ENCODE measurements at regions not wholly inside any gene's neighbourhood (a gene's known extent, or its start where the extent isn't known, plus 50 kb on each side); places are given as distances from the start of the nearest gene placed in this dataset.

DNA sequence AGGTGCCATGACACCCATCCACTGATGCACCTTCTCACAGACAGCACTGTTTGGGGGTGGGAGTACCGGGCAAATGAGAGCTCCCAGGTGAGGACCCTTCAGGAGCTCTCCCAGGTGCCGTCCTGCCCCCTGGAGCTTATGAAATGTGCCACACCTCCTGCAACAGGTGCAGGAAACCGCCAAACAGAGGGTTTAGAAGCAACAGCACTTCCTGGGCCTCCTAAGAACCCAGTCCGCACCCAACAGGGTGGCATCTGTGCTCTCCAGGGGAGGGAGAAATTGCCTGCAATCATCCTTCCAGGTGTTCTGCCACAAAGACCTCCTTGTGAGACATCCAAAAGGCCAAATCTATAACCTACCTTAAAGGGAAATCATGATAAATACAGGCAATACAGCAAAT, 87.7 kb upstream of the ATP1B1 start:
- TF ChIP-seq, protein P1, sequence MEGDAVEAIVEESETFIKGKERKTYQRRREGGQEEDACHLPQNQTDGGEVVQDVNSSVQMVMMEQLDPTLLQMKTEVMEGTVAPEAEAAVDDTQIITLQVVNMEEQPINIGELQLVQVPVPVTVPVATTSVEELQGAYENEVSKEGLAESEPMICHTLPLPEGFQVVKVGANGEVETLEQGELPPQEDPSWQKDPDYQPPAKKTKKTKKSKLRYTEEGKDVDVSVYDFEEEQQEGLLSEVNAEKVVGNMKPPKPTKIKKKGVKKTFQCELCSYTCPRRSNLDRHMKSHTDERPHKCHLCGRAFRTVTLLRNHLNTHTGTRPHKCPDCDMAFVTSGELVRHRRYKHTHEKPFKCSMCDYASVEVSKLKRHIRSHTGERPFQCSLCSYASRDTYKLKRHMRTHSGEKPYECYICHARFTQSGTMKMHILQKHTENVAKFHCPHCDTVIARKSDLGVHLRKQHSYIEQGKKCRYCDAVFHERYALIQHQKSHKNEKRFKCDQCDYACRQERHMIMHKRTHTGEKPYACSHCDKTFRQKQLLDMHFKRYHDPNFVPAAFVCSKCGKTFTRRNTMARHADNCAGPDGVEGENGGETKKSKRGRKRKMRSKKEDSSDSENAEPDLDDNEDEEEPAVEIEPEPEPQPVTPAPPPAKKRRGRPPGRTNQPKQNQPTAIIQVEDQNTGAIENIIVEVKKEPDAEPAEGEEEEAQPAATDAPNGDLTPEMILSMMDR (IDR thresholded peaks at IDR 0.05) = no peak
- TF ChIP-seq, protein P2, sequence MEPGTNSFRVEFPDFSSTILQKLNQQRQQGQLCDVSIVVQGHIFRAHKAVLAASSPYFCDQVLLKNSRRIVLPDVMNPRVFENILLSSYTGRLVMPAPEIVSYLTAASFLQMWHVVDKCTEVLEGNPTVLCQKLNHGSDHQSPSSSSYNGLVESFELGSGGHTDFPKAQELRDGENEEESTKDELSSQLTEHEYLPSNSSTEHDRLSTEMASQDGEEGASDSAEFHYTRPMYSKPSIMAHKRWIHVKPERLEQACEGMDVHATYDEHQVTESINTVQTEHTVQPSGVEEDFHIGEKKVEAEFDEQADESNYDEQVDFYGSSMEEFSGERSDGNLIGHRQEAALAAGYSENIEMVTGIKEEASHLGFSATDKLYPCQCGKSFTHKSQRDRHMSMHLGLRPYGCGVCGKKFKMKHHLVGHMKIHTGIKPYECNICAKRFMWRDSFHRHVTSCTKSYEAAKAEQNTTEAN (CRISPR knock-in tag; IDR thresholded peaks at IDR 0.05) = no peak
- TF ChIP-seq, protein P3, sequence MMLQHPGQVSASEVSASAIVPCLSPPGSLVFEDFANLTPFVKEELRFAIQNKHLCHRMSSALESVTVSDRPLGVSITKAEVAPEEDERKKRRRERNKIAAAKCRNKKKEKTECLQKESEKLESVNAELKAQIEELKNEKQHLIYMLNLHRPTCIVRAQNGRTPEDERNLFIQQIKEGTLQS (CRISPR knock-in tag; conservative IDR thresholded peaks at IDR 0.05) = no peak
- TF ChIP-seq FOXJ3 (CRISPR knock-in tag; IDR thresholded peaks at IDR 0.05; ENCODE audit: borderline replicate concordance) (no peak), CREB1 (CRISPR knock-in tag; IDR thresholded peaks at IDR 0.05) (no peak), ESRRA (CRISPR knock-in tag; IDR thresholded peaks at IDR 0.05; ENCODE audit: borderline replicate concordance) (no peak), ETV6 (CRISPR knock-in tag; IDR thresholded peaks at IDR 0.05) (no peak), IRF2 (CRISPR knock-in tag; IDR thresholded peaks at IDR 0.05; ENCODE audit: borderline replicate concordance, low read depth) (no peak)
- TF ChIP-seq, protein P4, sequence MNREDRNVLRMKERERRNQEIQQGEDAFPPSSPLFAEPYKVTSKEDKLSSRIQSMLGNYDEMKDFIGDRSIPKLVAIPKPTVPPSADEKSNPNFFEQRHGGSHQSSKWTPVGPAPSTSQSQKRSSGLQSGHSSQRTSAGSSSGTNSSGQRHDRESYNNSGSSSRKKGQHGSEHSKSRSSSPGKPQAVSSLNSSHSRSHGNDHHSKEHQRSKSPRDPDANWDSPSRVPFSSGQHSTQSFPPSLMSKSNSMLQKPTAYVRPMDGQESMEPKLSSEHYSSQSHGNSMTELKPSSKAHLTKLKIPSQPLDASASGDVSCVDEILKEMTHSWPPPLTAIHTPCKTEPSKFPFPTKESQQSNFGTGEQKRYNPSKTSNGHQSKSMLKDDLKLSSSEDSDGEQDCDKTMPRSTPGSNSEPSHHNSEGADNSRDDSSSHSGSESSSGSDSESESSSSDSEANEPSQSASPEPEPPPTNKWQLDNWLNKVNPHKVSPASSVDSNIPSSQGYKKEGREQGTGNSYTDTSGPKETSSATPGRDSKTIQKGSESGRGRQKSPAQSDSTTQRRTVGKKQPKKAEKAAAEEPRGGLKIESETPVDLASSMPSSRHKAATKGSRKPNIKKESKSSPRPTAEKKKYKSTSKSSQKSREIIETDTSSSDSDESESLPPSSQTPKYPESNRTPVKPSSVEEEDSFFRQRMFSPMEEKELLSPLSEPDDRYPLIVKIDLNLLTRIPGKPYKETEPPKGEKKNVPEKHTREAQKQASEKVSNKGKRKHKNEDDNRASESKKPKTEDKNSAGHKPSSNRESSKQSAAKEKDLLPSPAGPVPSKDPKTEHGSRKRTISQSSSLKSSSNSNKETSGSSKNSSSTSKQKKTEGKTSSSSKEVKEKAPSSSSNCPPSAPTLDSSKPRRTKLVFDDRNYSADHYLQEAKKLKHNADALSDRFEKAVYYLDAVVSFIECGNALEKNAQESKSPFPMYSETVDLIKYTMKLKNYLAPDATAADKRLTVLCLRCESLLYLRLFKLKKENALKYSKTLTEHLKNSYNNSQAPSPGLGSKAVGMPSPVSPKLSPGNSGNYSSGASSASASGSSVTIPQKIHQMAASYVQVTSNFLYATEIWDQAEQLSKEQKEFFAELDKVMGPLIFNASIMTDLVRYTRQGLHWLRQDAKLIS (CRISPR knock-in tag; IDR thresholded peaks at IDR 0.05; ENCODE audit: borderline replicate concordance) = no peak
